A673 (cell line): ENCODE measurements at regions not wholly inside any gene's neighbourhood (a gene's known extent, or its start where the extent isn't known, plus 50 kb on each side); places are given as distances from the start of the nearest gene placed in this dataset.
A peak's percentile ranks its signal among the peaks of the same experiment; 100 is the strongest.

Source experiments
- BruUV-seq: library from RNA; stranded (reverse); fragments of 400-500 nt; replicated peaks from 2 replicates; lab custom pipeline; 2021; lab: Mats Ljungman, UMichigan
- CTCF ChIA-PET: fragments of 300-600 bp; sonication (Branson Sonifier 250); formaldehyde crosslinking; loops from one replicate; lab custom pipeline; 2022; ENCODE audit warnings: antibody characterized with exemption; lab: Charles Lee
- POLR2A ChIA-PET: fragments of 300-600 bp; sonication (Branson Sonifier 250); formaldehyde crosslinking; loops from one replicate; lab custom pipeline; 2022; ENCODE audit warnings: antibody characterized with exemption; ENCODE audit not compliant: low non-redundant PET; lab: Charles Lee
- DNase-seq: peaks from one replicate; pipeline ENCODE4 v3.0.0-alpha.2; 2015; ENCODE audit warnings: low spot score
- H3K27ac ChIP-seq: fragments of 200-600 bp; sonication (generic); 2 replicates; pipeline ENCODE4 v1.5.1; 2016; ENCODE audit warnings: mixed run types, low read depth, mild to moderate bottlenecking, mixed read lengths, antibody characterized with exemption, low read length; ENCODE audit not compliant: poor library complexity, severe bottlenecking
- H3K27me3 ChIP-seq: fragments of 200-600 bp; sonication (generic); replicated peaks from 2 replicates; pipeline ENCODE4 v1.6.1; 2017; ENCODE audit warnings: mixed run types, low read depth, mild to moderate bottlenecking, mixed read lengths, antibody characterized with exemption, low read length; ENCODE audit not compliant: insufficient read depth, poor library complexity
- H3K36me3 ChIP-seq: fragments of 200-600 bp; sonication (generic); 2 replicates; pipeline ENCODE4 v1.6.1; 2016; ENCODE audit warnings: mixed run types, mild to moderate bottlenecking, mixed read lengths, antibody characterized with exemption, low read length; ENCODE audit not compliant: insufficient read depth, poor library complexity, severe bottlenecking
- H3K4me1 ChIP-seq: fragments of 200-600 bp; sonication (generic); 2 replicates; pipeline ENCODE4 v1.6.1; 2017; ENCODE audit warnings: mixed run types, mild to moderate bottlenecking, mixed read lengths, antibody characterized with exemption, low read length; ENCODE audit not compliant: insufficient read depth, poor library complexity, severe bottlenecking
- H3K4me3 ChIP-seq: fragments of 200-600 bp; sonication (generic); 2 replicates; pipeline ENCODE4 v1.5.1; 2016; ENCODE audit warnings: low read depth, mixed run types, mild to moderate bottlenecking, mixed read lengths, low read length; ENCODE audit not compliant: poor library complexity, severe bottlenecking
- H3K9me3 ChIP-seq: fragments of 200-600 bp; sonication (generic); 2 replicates; pipeline ENCODE4 v1.6.1; 2016; ENCODE audit warnings: mixed run types, low read depth, mild to moderate bottlenecking, mixed read lengths, antibody characterized with exemption, low read length; ENCODE audit not compliant: poor library complexity, severe bottlenecking
- CTCF ChIP-seq: fragments of 300-800, 200-600 bp; sonication (generic); conservative IDR thresholded peaks from 2 replicates; pipeline ENCODE4 v1.5.1; 2017; ENCODE audit warnings: low read depth, mild to moderate bottlenecking, antibody characterized with exemption, low read length, moderate library complexity, mixed read lengths
- EZH2 ChIP-seq: fragments of 200-600 bp; sonication (generic); IDR thresholded peaks from 2 replicates; pipeline ENCODE4 v1.6.1; 2017; ENCODE audit warnings: borderline replicate concordance, low read depth, mild to moderate bottlenecking, mixed read lengths, antibody characterized with exemption, low read length; ENCODE audit not compliant: poor library complexity, severe bottlenecking
- intact Hi-C: fragments of 100-400 bp; cut with micrococcal nuclease; formaldehyde crosslinking; loops from one replicate; pipeline ENCODE4 v1.10.0; 2022; ENCODE audit not compliant: unreplicated experiment

GRCh38 chr6:121999456-122000065, 399.9 kb upstream of the HSF2 start:
- Histone ChIP-seq H3K9me3 (no peaks in the 10 kb centered on the region), H3K27me3 (no peaks in the 10 kb centered on the region), H3K4me1 (peaks cover 10% of the 10 kb centered on the region), H3K27ac (no peak overlapping the region), H3K4me3 (no peak overlapping the region), H3K36me3 (no peaks in the 10 kb centered on the region)
- no TSS peak for BruUV-seq
- CTCF ChIA-PET, result interaction anchor here (0.5 kb wide), 1 partner anchor 563 kb away, joined by 3 read pairs; no protein-coding TSS in a partner anchor
- TF ChIP-seq EZH2, result no peak
- TF ChIP-seq CTCF, result no peak
- POLR2A ChIA-PET, result no interaction called here
- no peak for DNase-seq
- intact Hi-C loops, result no loop called here

DNA sequence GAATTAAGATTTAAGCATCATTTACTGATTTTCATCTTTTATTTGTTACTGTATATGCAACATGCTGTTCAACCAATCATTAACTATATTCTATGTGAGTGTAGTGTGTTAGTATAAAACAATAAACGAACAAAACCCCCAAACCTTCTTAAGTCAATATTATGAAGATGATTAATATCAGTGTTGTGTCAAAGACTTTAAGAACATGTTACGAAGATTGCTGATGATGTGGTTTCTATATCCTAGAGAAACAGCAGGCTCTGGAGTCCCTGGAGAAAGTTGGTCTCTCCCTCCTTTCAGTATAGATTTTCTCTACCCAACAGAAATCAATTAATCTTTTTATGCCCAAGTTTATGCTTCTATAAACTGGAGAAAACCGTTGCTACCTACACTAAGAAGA, 393.8 kb upstream of the HSF2 start:
- DNase-seq, result no peak
- no peaks in the 10 kb centered on the region for H3K9me3 ChIP-seq
- no peaks in the 10 kb centered on the region for H3K27me3 ChIP-seq
- intact Hi-C loops, result no loop called here
- TF ChIP-seq CTCF, result no peak
- no peak for TF ChIP-seq EZH2
- peaks cover 29% of the 10 kb centered on the region for H3K4me1 ChIP-seq
- CTCF ChIA-PET, result no interaction called here
- POLR2A ChIA-PET, result no interaction called here
- BruUV-seq, result no TSS peak
- no peak overlapping the region for H3K4me3 ChIP-seq
- H3K27ac ChIP-seq, result no peak overlapping the region
- no peaks in the 10 kb centered on the region for H3K36me3 ChIP-seq

DNA sequence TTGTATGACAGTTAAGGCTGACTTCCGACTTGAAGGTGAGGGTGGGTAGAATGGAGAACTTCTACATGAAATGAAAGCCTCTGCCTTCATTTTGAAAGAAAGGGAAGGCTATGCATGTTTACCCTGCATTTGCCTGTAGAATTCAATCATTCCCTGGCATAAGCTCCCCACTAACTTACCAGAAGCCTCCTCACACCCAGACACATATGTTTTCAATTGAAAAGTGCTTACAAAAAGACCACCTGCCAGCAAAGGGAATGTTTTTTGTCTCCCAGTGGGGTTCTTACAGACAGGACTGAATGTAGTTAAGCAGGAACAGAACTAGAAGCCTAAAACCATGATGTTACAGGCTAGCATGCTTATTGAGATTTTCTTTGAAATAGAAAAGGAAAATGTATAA, 392.1 kb upstream of the HSF2 start:
- H3K27ac ChIP-seq, result peak overlapping the region; percentile 7
- BruUV-seq, result no TSS peak
- no peaks in the 10 kb centered on the region for H3K27me3 ChIP-seq
- H3K4me3 ChIP-seq, result no peak overlapping the region
- TF ChIP-seq EZH2, result no peak
- TF ChIP-seq CTCF, result no peak
- POLR2A ChIA-PET, result no interaction called here
- CTCF ChIA-PET, result no interaction called here
- peak; percentile 93 for DNase-seq
- no peaks in the 10 kb centered on the region for H3K9me3 ChIP-seq
- peaks cover 29% of the 10 kb centered on the region for H3K4me1 ChIP-seq
- intact Hi-C loops, result no loop called here
- no peaks in the 10 kb centered on the region for H3K36me3 ChIP-seq
